Transverse colon (tissue), 4 donors: ENCODE measurements at regions not wholly inside any gene's neighbourhood (a gene's known extent, or its start where the extent isn't known, plus 50 kb on each side); places are given as distances from the start of the nearest gene placed in this dataset.

Experiments
- DNase-seq: peaks from one replicate; pipeline ENCODE4 v3.0.0-alpha.2; 2019
- H3K27ac ChIP-seq, 4 donors: fragments of 200-600 bp; sonication (generic); 2 replicates each; pipeline ENCODE4 v1.5.1; 2016 to 2018; ENCODE audit warnings: inconsistent platforms in 4 of 4
- H3K27me3 ChIP-seq: fragments of 200-600 bp; sonication (generic); 2 replicates; pipeline ENCODE4 v1.5.1; 2017; ENCODE audit warnings: inconsistent platforms
- H3K36me3 ChIP-seq, 4 donors: fragments of 200-600 bp; sonication (generic); 2 replicates each; pipeline ENCODE4 v1.5.1; 2017 to 2019; ENCODE audit warnings: inconsistent platforms in 4 of 4
- H3K4me1 ChIP-seq, 4 donors: fragments of 200-600 bp; sonication (generic); 2 replicates each; pipeline ENCODE4 v1.5.1; 2017 to 2020; ENCODE audit warnings: inconsistent platforms in 4 of 4
- H3K4me3 ChIP-seq, 4 donors: fragments of 200-600 bp; sonication (generic); 1 replicate in 1 of 4; 2 replicates in 3 of 4; pipeline versions ENCODE4 v1.5.1 to v1.6.1; 2017 to 2019; ENCODE audit warnings: inconsistent platforms in 4 of 4
- H3K9me3 ChIP-seq, 2 donors: fragments of 200-600 bp; sonication (generic); 2 replicates each; pipeline ENCODE4 v1.5.1; 2017 to 2019; ENCODE audit warnings: inconsistent platforms in 2 of 2
- CTCF ChIP-seq, 5 experiments: fragments of 200-600 bp in 3 of 5; fragments of 450-650 bp in 2 of 5; sonication (generic) in 3 of 5; IDR thresholded peaks; 1 replicate in 2 of 5; 2 replicates in 3 of 5; pipeline ENCODE4 v1.5.1; 2016 to 2017; ENCODE audit warnings: antibody characterized with exemption in 5 of 5, inconsistent platforms in 3 of 5, mild to moderate bottlenecking in 2 of 5, moderate library complexity in 1 of 5
- EP300 ChIP-seq: sonication (generic); formaldehyde crosslinking; IDR thresholded peaks from one replicate; pipeline ENCODE4 v1.6.1; 2017; ENCODE audit warnings: antibody characterized with exemption, low read depth
- POLR2A ChIP-seq: fragments of 450-650 bp; IDR thresholded peaks from one replicate; pipeline ENCODE4 v1.6.1; 2016; ENCODE audit warnings: antibody characterized with exemption, mild to moderate bottlenecking, moderate library complexity
- POLR2AphosphoS5 ChIP-seq, 3 donors: sonication (generic); formaldehyde crosslinking; IDR thresholded peaks; one replicate each; pipeline ENCODE4 v1.6.1; 2016; ENCODE audit warnings: antibody characterized with exemption in 3 of 3
- WGBS, 2 donors: methylation state at CpG; one replicate each; pipeline ENCODE4 v1.1.5; 2018; ENCODE audit warnings: low coverage in 1 of 2; 5-methylcytosine and 5-hydroxymethylcytosine counted together
- in situ Hi-C, 4 donors: fragments of 200-750 bp; cut with MboI; loops; one replicate each; pipeline versions ENCODE4 v1.15.0 to v1.15.1; 2017; ENCODE audit warnings: low sequenced_read_pairs in 3 of 4, low pct_ligation_motif_present in 1 of 4, low pct_unique_long_range_greater_than_20kb in 1 of 4
- intact Hi-C: fragments of 100-400 bp; cut with DNase I; formaldehyde crosslinking; loops from one replicate; pipeline ENCODE4 v1.15.1; 2023; ENCODE audit warnings: low total_unique reads

- TF ChIP-seq CTCF (IDR thresholded peaks at IDR 0.05): no peak
- H3K36me3 ChIP-seq: no peaks in the 10 kb centered on the region
- H3K27ac ChIP-seq: no peak overlapping the region
- no peaks in the 10 kb centered on the region for H3K4me1 ChIP-seq
- no peaks in the 10 kb centered on the region for H3K27me3 ChIP-seq
- in situ Hi-C loops (no loop called here), intact Hi-C loops (no loop called here)
- no peak overlapping the region for H3K4me3 ChIP-seq
- H3K9me3 ChIP-seq: no peaks in the 10 kb centered on the region
- no peak for DNase-seq
- WGBS, 2 donors: 65 to 73% methylated on average over 2 of the region's 2 CpGs
These were observed 611.3 kb downstream of the EDEM1 start for GRCh38 chr3:5798809-5799208.

- H3K9me3 ChIP-seq: no peaks in the 10 kb centered on the region
- H3K4me1 ChIP-seq: no peaks in the 10 kb centered on the region
- DNase-seq: no peak
- no peak overlapping the region for H3K27ac ChIP-seq
- H3K4me3 ChIP-seq: no peak overlapping the region
- TF ChIP-seq CTCF (IDR thresholded peaks at IDR 0.05): no peak
- no peak for TF ChIP-seq EP300
- TF ChIP-seq POLR2A: no peak
- TF ChIP-seq POLR2AphosphoS5 (IDR thresholded peaks at IDR 0.05): no peak
- in situ Hi-C loops (no loop called here), intact Hi-C loops (no loop called here)
- no peaks in the 10 kb centered on the region for H3K36me3 ChIP-seq
- H3K27me3 ChIP-seq: no peaks in the 10 kb centered on the region
These were observed 611.9 kb downstream of the EDEM1 start for GRCh38 chr3:5799398-5799797.

DNA sequence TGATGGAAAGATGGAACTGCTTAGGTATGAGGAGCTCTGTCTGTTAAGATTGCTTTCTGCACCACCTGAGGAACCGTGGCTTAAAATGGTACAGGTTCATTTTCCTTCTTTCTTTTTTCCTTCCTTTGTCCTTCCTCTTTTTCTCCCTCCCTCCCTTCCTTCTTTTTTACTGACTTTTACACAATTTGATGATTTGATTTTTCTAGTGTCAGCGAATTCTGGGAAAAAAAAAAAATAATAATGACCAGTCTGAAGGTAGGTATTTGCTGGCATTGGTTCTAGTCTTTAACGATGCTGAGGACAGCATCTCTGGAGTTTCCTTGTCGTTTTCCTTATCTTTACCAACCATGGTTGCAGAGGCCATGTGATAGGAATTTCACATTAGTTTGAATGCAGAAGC lies 613.5 kb downstream of the EDEM1 start:
- Histone ChIP-seq H3K36me3 (no peaks in the 10 kb centered on the region), H3K4me3 (no peak overlapping the region), H3K9me3 (no peaks in the 10 kb centered on the region), H3K4me1 (no peaks in the 10 kb centered on the region), H3K27ac (no peak overlapping the region), H3K27me3 (no peaks in the 10 kb centered on the region)
- no peak for DNase-seq
- in situ Hi-C loops: no loop called here
- 74 to 87% methylated on average over 4 of the region's 4 CpGs for WGBS, 2 donors
- TF ChIP-seq POLR2AphosphoS5 (IDR thresholded peaks at IDR 0.05) (no peak), EP300 (no peak), POLR2A (no peak), CTCF (IDR thresholded peaks at IDR 0.05) (no peak)
- intact Hi-C loops: no loop called here

GRCh38 chr3:5806192-5806591 lies 618.7 kb downstream of the EDEM1 start:
- no peak overlapping the region for H3K4me3 ChIP-seq
- no peak for DNase-seq
- intact Hi-C loops: no loop called here
- H3K4me1 ChIP-seq: no peaks in the 10 kb centered on the region
- in situ Hi-C loops: no loop called here
- no peaks in the 10 kb centered on the region for H3K36me3 ChIP-seq
- H3K27me3 ChIP-seq: no peaks in the 10 kb centered on the region
- WGBS, 2 donors: 75 to 91% methylated on average over 1 of the region's 1 CpG
- no peak overlapping the region for H3K27ac ChIP-seq
- no peaks in the 10 kb centered on the region for H3K9me3 ChIP-seq
- no peak for TF ChIP-seq EP300
- no peak for TF ChIP-seq POLR2A
- TF ChIP-seq POLR2AphosphoS5 (IDR thresholded peaks at IDR 0.05): no peak
- no peak for TF ChIP-seq CTCF (IDR thresholded peaks at IDR 0.05)
